NB4 (cell line): ENCODE measurements at regions not wholly inside any gene's neighbourhood (a gene's known extent, or its start where the extent isn't known, plus 50 kb on each side); places are given as distances from the start of the nearest gene placed in this dataset.
A peak's percentile ranks its signal among the peaks of the same experiment; 100 is the strongest.

Experiments used
- DNase-seq: peaks from one replicate; pipeline ENCODE4 v3.0.0; 2010; ENCODE audit warnings: low read depth
- H3K4me3 ChIP-seq: one replicate; pipeline ENCODE4 v1.5.1; 2011; ENCODE audit warnings: mild to moderate bottlenecking, low read depth, low read length, moderate library complexity
- CTCF ChIP-seq: IDR thresholded peaks from one replicate; pipeline ENCODE4 v1.5.1; 2012; ENCODE audit warnings: low read depth, low read length
- MAX ChIP-seq: IDR thresholded peaks from 2 replicates; pipeline ENCODE4 v1.6.1; 2011; ENCODE audit warnings: low read depth, low read length
- MYC ChIP-seq: IDR thresholded peaks from 2 replicates; pipeline ENCODE4 v1.6.1; 2011; ENCODE audit warnings: low read depth, low read length
- POLR2A ChIP-seq: IDR thresholded peaks from 2 replicates; pipeline ENCODE4 v1.6.1; 2011; ENCODE audit warnings: mild to moderate bottlenecking; ENCODE audit not compliant: insufficient read length; ENCODE audit errors: extremely low read depth

GRCh38 chr18:34647251-34647650 lies 62.8 kb upstream of the DTNA start:
- no peak for TF ChIP-seq CTCF
- no peak for TF ChIP-seq MAX
- no peak for TF ChIP-seq POLR2A
- H3K4me3 ChIP-seq: no peak overlapping the region
- DNase-seq: peak; percentile 32

- no peak overlapping the region for H3K4me3 ChIP-seq
- DNase-seq: no peak
- TF ChIP-seq MAX: no peak
Measured at GRCh38 chr18:34648269-34648985, 61.7 kb upstream of the DTNA start.

- no peak overlapping the region for H3K4me3 ChIP-seq
- TF ChIP-seq POLR2A (no peak), MYC (no peak), MAX (no peak), CTCF (no peak)
- peak; percentile 63 for DNase-seq
Measured at GRCh38 chr18:34649080-34649479, 61.0 kb upstream of the DTNA start.

GRCh38 chr18:34650121-34650545 lies 60.0 kb upstream of the DTNA start:
- DNase-seq: peak; percentile 23
- no peak overlapping the region for H3K4me3 ChIP-seq

GRCh38 chr18:34651586-34652369 lies 58.3 kb upstream of the DTNA start:
- peak; percentile 50 for DNase-seq
- H3K4me3 ChIP-seq: no peak overlapping the region
- TF ChIP-seq MAX (no peak), MYC (no peak), CTCF (no peak), POLR2A (no peak)

More at GRCh38 chr18:34650121-34650545, 60.0 kb upstream of the DTNA start:
- TF ChIP-seq MAX: no peak
- TF ChIP-seq MYC: no peak
- TF ChIP-seq POLR2A: no peak
- TF ChIP-seq CTCF: no peak

- TF ChIP-seq MAX (no peak), MYC (no peak), CTCF (no peak)
- no peak overlapping the region for H3K4me3 ChIP-seq
- DNase-seq: no peak
Measured at GRCh38 chr18:34655131-34655530, 55.0 kb upstream of the DTNA start.
